ENCODE measurements at regions not wholly inside any gene's neighbourhood (a gene's known extent, or its start where the extent isn't known, plus 50 kb on each side); places are given as distances from the start of the nearest gene placed in this dataset.

- TF ChIP-seq, protein P1, sequence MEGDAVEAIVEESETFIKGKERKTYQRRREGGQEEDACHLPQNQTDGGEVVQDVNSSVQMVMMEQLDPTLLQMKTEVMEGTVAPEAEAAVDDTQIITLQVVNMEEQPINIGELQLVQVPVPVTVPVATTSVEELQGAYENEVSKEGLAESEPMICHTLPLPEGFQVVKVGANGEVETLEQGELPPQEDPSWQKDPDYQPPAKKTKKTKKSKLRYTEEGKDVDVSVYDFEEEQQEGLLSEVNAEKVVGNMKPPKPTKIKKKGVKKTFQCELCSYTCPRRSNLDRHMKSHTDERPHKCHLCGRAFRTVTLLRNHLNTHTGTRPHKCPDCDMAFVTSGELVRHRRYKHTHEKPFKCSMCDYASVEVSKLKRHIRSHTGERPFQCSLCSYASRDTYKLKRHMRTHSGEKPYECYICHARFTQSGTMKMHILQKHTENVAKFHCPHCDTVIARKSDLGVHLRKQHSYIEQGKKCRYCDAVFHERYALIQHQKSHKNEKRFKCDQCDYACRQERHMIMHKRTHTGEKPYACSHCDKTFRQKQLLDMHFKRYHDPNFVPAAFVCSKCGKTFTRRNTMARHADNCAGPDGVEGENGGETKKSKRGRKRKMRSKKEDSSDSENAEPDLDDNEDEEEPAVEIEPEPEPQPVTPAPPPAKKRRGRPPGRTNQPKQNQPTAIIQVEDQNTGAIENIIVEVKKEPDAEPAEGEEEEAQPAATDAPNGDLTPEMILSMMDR (IDR thresholded peaks at IDR 0.05): no peak
- no peak for TF ChIP-seq EP300 (IDR thresholded peaks at IDR 0.05; ENCODE audit: low read depth)
Observed at GRCh38 chr10:6637053-6637452, 57.0 kb upstream of the PRKCQ start.

Data from transverse colon (tissue), 3 donors.